Activated CD4-positive, alpha-beta T cell treated with anti-CD3 and anti-CD28 coated beads, Interleukin-2, amount 10 ng/mL, durations not matched to agents 7 days and 5 days (primary cell): ENCODE measurements at regions not wholly inside any gene's neighbourhood (a gene's known extent, or its start where the extent isn't known, plus 50 kb on each side); places are given as distances from the start of the nearest gene placed in this dataset.
"Not testable (repeated sequence)": the region's sequence is repeated elsewhere in the genome, so short reads cannot be mapped to it uniquely, and the experiment has no call there.

Source experiments
- CTCF ChIA-PET: fragments of 350-600 bp; sonication (Branson Sonifier 250); formaldehyde crosslinking; loops from one replicate; lab custom pipeline; 2021; ENCODE audit warnings: antibody characterized with exemption; lab: Charles Lee
- POLR2A ChIA-PET: fragments of 350-600 bp; sonication (Branson Sonifier 250); formaldehyde crosslinking; loops from one replicate; lab custom pipeline; 2021; ENCODE audit warnings: antibody characterized with exemption; lab: Charles Lee
- DNase-seq: peaks from one replicate; pipeline ENCODE4 v3.0.0-alpha.2; 2020
- H3K27ac Mint-ChIP-seq: one replicate; pipeline ENCODE4 v1.8.0; 2021; ENCODE audit warnings: mild to moderate bottlenecking, moderate library complexity, mixed read lengths
- H3K27me3 Mint-ChIP-seq: one replicate; pipeline ENCODE4 v1.8.0; 2021; ENCODE audit warnings: mixed read lengths
- H3K36me3 Mint-ChIP-seq: one replicate; pipeline ENCODE4 v1.8.0; 2021; ENCODE audit warnings: low read depth, mixed read lengths
- H3K4me1 Mint-ChIP-seq: one replicate; pipeline ENCODE4 v1.8.0; 2021; ENCODE audit warnings: mixed read lengths
- H3K4me3 Mint-ChIP-seq: one replicate; pipeline ENCODE4 v1.8.0; 2021; ENCODE audit warnings: mild to moderate bottlenecking, moderate library complexity, mixed read lengths
- H3K9me3 Mint-ChIP-seq: one replicate; pipeline ENCODE4 v1.8.0; 2021; ENCODE audit warnings: mixed read lengths

- CTCF ChIA-PET, result interaction anchor here (1.1 to 1.7 kb wide), 2 partner anchors 10 to 76 kb away, joined by 3 to 4 read pairs; no protein-coding TSS in a partner anchor
- no peak overlapping the region for H3K4me3 Mint-ChIP-seq
- no peak for DNase-seq
- peaks cover 22% of the 10 kb centered on the region for H3K4me1 Mint-ChIP-seq
- no peak overlapping the region for H3K27ac Mint-ChIP-seq
- POLR2A ChIA-PET, result no interaction called here
- no peaks in the 10 kb centered on the region for H3K9me3 Mint-ChIP-seq
- no peaks in the 10 kb centered on the region for H3K27me3 Mint-ChIP-seq
- H3K36me3 Mint-ChIP-seq, result no peaks in the 10 kb centered on the region
These were observed 428.5 kb downstream of the CD83 start for GRCh38 chr6:14546036-14546435.

DNA sequence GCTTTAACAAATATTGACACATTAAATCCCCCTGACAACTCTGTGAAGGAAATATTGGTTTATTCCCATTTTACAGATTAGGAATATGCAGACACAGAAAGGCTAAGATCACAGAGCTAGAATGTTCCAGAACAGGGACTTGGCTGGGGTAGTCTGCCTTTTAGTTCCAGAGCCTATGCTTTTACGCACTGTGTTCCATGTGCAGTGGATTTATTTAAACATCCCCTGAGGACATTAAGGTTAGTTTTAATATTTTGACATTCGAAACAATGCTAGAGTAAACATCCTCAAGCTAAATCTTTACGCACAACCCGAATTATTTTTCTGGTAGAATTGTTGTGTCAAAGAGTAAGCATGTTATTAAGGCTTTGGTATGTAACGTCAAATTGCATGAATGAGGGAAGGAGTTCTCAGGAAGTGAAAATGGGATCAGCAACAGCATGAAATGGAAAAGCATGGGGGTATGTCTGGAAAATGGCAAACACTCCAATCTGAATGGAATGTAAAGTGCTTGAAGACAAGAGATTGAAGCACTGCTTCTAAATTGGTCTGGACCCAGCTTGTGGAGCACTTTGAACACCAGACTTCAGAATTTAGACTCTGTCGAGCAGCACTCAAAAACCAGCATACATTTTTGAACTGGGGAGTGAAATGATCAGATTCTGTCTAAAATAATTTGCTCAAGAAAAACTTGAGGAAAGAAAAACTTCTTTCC, 429.9 kb downstream of the CD83 start:
- H3K27me3 Mint-ChIP-seq, result no peaks in the 10 kb centered on the region
- H3K4me3 Mint-ChIP-seq, result no peak overlapping the region
- ChIA-PET POLR2A (no interaction called here), CTCF (interaction anchor here (1.2 kb wide), 1 partner anchor 9 kb away, joined by 4 read pairs; no protein-coding TSS in a partner anchor)
- H3K27ac Mint-ChIP-seq, result no peak overlapping the region
- no peaks in the 10 kb centered on the region for H3K9me3 Mint-ChIP-seq
- no peak for DNase-seq
- H3K36me3 Mint-ChIP-seq, result no peaks in the 10 kb centered on the region
- peaks cover 8% of the 10 kb centered on the region for H3K4me1 Mint-ChIP-seq

DNA sequence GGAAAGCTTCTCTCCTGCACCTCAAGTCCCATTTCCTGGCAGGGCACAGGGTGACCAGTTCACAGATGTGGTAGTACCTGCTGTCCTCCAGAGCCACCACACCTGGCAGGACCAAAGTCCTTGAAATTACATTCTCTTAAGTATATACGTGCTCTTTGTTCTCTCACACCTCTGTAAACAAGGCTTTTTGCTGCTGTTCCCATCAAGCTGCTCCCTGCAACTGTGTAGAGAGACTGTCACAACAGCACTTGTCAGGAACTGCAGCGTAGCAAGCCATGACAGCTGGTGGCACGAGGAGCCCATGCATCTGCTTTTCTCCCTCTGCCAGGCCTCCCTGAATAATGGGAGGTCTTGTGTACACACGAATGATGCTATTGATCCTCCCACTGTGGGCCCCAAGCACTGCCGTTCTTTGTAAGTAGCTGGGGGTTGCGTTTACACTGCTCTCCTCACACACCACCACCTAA, 431.8 kb downstream of the CD83 start:
- DNase-seq, result no peak
- CTCF ChIA-PET, result interaction anchor here (1.3 kb wide), 1 partner anchor 19 kb away, joined by 4 read pairs; no protein-coding TSS in a partner anchor
- no peaks in the 10 kb centered on the region for H3K36me3 Mint-ChIP-seq
- H3K4me3 Mint-ChIP-seq, result no peak overlapping the region
- no peak overlapping the region for H3K27ac Mint-ChIP-seq
- H3K9me3 Mint-ChIP-seq, result no peaks in the 10 kb centered on the region
- POLR2A ChIA-PET, result no interaction called here
- H3K4me1 Mint-ChIP-seq, result no peaks in the 10 kb centered on the region
- no peaks in the 10 kb centered on the region for H3K27me3 Mint-ChIP-seq

GRCh38 chr6:14549871-14550270, 432.3 kb downstream of the CD83 start:
- H3K4me3 Mint-ChIP-seq, result no peak overlapping the region
- no peaks in the 10 kb centered on the region for H3K4me1 Mint-ChIP-seq
- H3K27ac Mint-ChIP-seq, result no peak overlapping the region
- no peaks in the 10 kb centered on the region for H3K36me3 Mint-ChIP-seq
- POLR2A ChIA-PET, result no interaction called here
- no peak for DNase-seq
- CTCF ChIA-PET, result interaction anchor here (1.3 kb wide), 1 partner anchor 20 kb away, joined by 4 read pairs; no protein-coding TSS in a partner anchor
- no peaks in the 10 kb centered on the region for H3K27me3 Mint-ChIP-seq
- H3K9me3 Mint-ChIP-seq, result no peaks in the 10 kb centered on the region

DNA sequence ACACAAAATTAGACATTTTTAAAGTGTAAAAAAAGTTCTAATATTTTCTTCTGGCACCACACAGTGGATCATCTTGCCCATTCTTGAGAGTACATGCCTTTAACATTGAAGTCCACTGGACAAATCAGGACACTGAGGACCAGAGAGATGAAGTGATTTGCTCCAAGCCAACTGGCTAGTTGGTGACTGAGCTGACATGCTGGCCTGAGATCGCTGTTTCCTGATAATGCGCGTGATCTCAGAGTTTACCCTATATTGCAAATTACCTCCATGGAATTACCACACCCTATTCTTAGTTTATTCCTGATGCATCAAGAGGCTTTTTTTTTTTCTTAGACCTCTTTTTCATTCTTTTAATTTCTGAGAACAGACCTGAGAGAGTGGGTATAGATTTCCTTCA, 432.8 kb downstream of the CD83 start:
- Mint-ChIP-seq H3K4me1 (no peaks in the 10 kb centered on the region), H3K4me3 (no peak overlapping the region), H3K9me3 (no peaks in the 10 kb centered on the region), H3K27ac (no peak overlapping the region), H3K36me3 (no peaks in the 10 kb centered on the region), H3K27me3 (no peaks in the 10 kb centered on the region)
- POLR2A ChIA-PET, result no interaction called here
- DNase-seq, result no peak
- CTCF ChIA-PET, result no interaction called here

DNA sequence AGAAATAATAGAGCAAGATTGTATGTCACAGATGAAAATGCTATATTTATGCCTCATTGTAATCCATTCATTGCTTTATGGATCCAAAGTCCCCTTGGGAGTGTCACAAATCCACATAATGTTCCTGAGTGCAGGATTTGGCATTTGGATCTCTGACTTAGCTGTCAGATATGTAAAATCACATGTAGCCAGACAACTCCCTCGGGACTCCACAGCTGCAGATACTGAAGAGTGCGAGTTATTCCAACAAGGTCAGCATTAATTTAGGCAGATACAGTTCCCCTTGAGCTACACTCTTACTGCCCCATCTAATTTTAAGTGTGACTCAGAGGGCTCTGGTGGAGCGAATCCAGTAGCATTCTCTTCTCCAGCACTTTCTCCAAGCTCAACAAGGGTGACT, 433.2 kb downstream of the CD83 start:
- DNase-seq, result no peak
- Mint-ChIP-seq H3K27me3 (no peaks in the 10 kb centered on the region), H3K36me3 (no peaks in the 10 kb centered on the region), H3K9me3 (no peaks in the 10 kb centered on the region), H3K4me1 (no peaks in the 10 kb centered on the region), H3K27ac (no peak overlapping the region), H3K4me3 (no peak overlapping the region)
- POLR2A ChIA-PET, result no interaction called here
- CTCF ChIA-PET, result interaction anchor here (0.7 kb wide), 1 partner anchor 14 kb away, joined by 3 read pairs; no protein-coding TSS in a partner anchor

GRCh38 chr6:14551601-14552000, 434.0 kb downstream of the CD83 start:
- H3K4me3 Mint-ChIP-seq, H3K27me3 Mint-ChIP-seq, H3K36me3 Mint-ChIP-seq, DNase-seq, POLR2A ChIA-PET, H3K27ac Mint-ChIP-seq, H3K4me1 Mint-ChIP-seq, H3K9me3 Mint-ChIP-seq: not testable (repeated sequence)
- CTCF ChIA-PET, result interaction anchor here (0.7 kb wide), 1 partner anchor 13 kb away, joined by 3 read pairs; no protein-coding TSS in a partner anchor

DNA sequence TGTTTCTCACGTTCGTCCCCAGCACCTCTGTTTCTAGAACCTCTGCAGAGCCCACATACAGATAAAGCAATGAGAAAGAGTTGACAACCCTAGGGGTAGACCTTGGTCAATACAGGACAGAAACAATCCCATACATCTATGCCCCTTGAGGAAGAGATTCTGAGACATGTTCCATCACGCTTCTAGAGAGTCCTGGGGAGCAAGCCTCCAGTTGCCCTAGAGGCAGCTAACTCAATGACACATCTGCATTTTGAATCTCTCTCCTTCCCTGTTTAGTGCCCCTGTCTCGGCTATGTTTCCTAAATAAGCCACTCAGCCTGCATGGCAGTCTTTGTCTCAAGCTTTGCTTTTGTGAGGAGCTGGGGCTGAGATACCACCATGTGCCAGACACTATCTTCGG, 435.3 kb downstream of the CD83 start:
- no peaks in the 10 kb centered on the region for H3K9me3 Mint-ChIP-seq
- no peaks in the 10 kb centered on the region for H3K4me1 Mint-ChIP-seq
- ChIA-PET CTCF (no interaction called here), POLR2A (no interaction called here)
- DNase-seq, result no peak
- H3K4me3 Mint-ChIP-seq, result no peak overlapping the region
- H3K27me3 Mint-ChIP-seq, result no peaks in the 10 kb centered on the region
- no peaks in the 10 kb centered on the region for H3K36me3 Mint-ChIP-seq
- H3K27ac Mint-ChIP-seq, result no peak overlapping the region

DNA sequence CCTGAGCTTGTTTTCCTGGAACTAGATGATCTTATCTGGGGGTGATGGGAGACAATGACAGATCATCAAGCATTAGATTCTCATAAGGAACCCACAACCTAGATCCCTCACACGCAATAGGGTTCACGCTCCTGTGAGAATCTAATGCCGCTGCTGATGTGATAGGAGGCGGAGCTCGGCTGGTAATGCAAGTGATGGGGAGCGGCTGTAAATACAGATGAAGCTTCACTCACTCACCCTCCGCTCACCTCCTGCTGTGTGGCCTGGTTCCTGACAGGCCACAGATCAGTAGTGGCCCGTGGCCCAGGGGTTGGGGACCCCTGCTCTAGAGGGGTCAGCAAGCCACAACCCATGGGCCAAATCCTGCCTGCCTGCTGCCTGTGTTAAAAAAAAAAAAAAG, 435.9 kb downstream of the CD83 start:
- no peaks in the 10 kb centered on the region for H3K27me3 Mint-ChIP-seq
- H3K27ac Mint-ChIP-seq, result no peak overlapping the region
- ChIA-PET CTCF (interaction anchor here (0.6 kb wide), 1 partner anchor 677 kb away, joined by 4 read pairs; no protein-coding TSS in a partner anchor), POLR2A (no interaction called here)
- no peak for DNase-seq
- H3K9me3 Mint-ChIP-seq, result no peaks in the 10 kb centered on the region
- no peaks in the 10 kb centered on the region for H3K4me1 Mint-ChIP-seq
- H3K36me3 Mint-ChIP-seq, result no peaks in the 10 kb centered on the region
- H3K4me3 Mint-ChIP-seq, result no peak overlapping the region

DNA sequence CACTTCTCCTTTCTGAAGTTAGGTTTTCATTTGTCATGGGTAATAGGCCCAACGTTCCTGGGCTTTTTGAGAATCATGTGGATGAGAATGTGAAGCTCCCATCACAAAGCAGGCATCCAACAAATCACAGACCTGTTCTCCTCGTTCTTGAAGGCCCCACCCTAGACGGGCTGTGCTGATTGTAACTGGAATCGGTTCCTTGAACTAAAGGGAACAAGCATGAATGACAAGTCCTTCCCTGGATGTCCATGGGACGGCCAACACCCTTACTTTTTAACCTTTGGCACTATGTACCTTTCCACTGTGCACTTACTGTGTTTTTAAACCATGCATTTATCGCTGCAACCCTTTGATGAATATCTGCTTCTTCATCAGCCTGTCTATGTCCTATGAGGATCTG, 438.2 kb downstream of the CD83 start:
- ChIA-PET CTCF (no interaction called here), POLR2A (no interaction called here)
- Mint-ChIP-seq H3K36me3 (peaks cover 3% of the 10 kb centered on the region), H3K27ac (no peak overlapping the region), H3K27me3 (no peaks in the 10 kb centered on the region), H3K9me3 (peaks cover 4% of the 10 kb centered on the region), H3K4me1 (no peaks in the 10 kb centered on the region), H3K4me3 (no peak overlapping the region)
- DNase-seq, result no peak

- Mint-ChIP-seq H3K36me3 (peaks cover 7% of the 10 kb centered on the region), H3K4me3 (no peak overlapping the region), H3K4me1 (no peaks in the 10 kb centered on the region), H3K27ac (no peak overlapping the region), H3K9me3 (peaks cover 18% of the 10 kb centered on the region), H3K27me3 (no peaks in the 10 kb centered on the region)
- ChIA-PET CTCF (no interaction called here), POLR2A (no interaction called here)
- DNase-seq, result no peak
These were observed 442.4 kb downstream of the CD83 start for GRCh38 chr6:14559746-14560536.

GRCh38 chr6:14561563-14561962, 444.0 kb downstream of the CD83 start:
- POLR2A ChIA-PET, CTCF ChIA-PET, H3K27me3 Mint-ChIP-seq, H3K4me3 Mint-ChIP-seq, DNase-seq, H3K36me3 Mint-ChIP-seq, H3K27ac Mint-ChIP-seq, H3K4me1 Mint-ChIP-seq: not testable (repeated sequence)
- H3K9me3 Mint-ChIP-seq, result peaks cover 22% of the 10 kb centered on the region

DNA sequence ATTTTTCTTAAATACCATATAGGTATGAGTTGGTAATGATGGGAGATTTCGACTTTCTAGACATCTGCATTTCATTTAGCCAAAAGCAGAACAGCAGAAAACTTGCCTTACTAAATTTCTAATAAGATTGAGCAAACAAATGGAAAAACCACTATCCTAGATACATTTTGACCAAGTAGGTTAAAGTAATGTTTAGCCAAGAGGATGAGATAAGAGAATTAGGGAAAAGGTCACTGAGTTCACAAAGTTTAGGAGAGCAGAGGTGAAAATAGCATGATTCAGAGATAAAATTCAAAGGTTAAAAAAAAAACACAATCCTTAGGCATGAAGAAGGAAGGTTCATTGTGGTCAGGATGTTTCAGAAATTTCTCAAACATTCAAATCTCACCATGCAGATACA, 450.3 kb downstream of the CD83 start:
- H3K4me3 Mint-ChIP-seq, result no peak overlapping the region
- H3K27me3 Mint-ChIP-seq, result no peaks in the 10 kb centered on the region
- H3K4me1 Mint-ChIP-seq, result peaks cover 2% of the 10 kb centered on the region
- no peak for DNase-seq
- H3K36me3 Mint-ChIP-seq, result peaks cover 5% of the 10 kb centered on the region
- H3K9me3 Mint-ChIP-seq, result peaks cover 14% of the 10 kb centered on the region
- no peak overlapping the region for H3K27ac Mint-ChIP-seq
- CTCF ChIA-PET, result no interaction called here
- POLR2A ChIA-PET, result no interaction called here
